Caco-2 (cell line): ENCODE measurements at regions not wholly inside any gene's neighbourhood (a gene's known extent, or its start where the extent isn't known, plus 50 kb on each side); places are given as distances from the start of the nearest gene placed in this dataset.

Source experiments
- BruUV-seq: library from RNA; stranded (reverse); fragments of 400-500 nt; replicated peaks from 2 replicates; lab custom pipeline; 2021; lab: Mats Ljungman, UMichigan
- CTCF ChIA-PET: fragments of 300-600 bp; sonication (Branson Sonifier 250); formaldehyde crosslinking; loops from one replicate; lab custom pipeline; 2022; ENCODE audit warnings: antibody characterized with exemption; lab: Charles Lee
- POLR2A ChIA-PET: fragments of 300-600 bp; sonication (Branson Sonifier 250); formaldehyde crosslinking; loops from one replicate; lab custom pipeline; 2022; ENCODE audit warnings: antibody characterized with exemption; lab: Charles Lee
- DNase-seq, 2 experiments: peaks; one replicate each; pipeline versions ENCODE4 v3.0.0 to v3.0.0-alpha.2; 2020 to 2022
- H3K27me3 ChIP-seq: replicated peaks from 2 replicates; pipeline ENCODE4 v1.6.0; 2011; ENCODE audit warnings: low read length; ENCODE audit not compliant: control insufficient read depth, insufficient read depth
- H3K36me3 ChIP-seq: 2 replicates; pipeline ENCODE4 v1.5.1; 2011; ENCODE audit warnings: low read length; ENCODE audit not compliant: control insufficient read depth, insufficient read depth
- H3K4me1 ChIP-seq: fragments of 250-450 bp; sonication (Bioruptor Pico); 2 replicates; pipeline ENCODE4 v1.5.1; 2020; ENCODE audit warnings: mild to moderate bottlenecking
- H3K4me3 ChIP-seq: 2 replicates; pipeline ENCODE4 v1.5.1; 2011; ENCODE audit warnings: low read depth, mild to moderate bottlenecking, control low read depth, low read length
- H3K9me3 ChIP-seq: fragments of 250-450 bp; sonication (Bioruptor Pico); 2 replicates; pipeline ENCODE4 v1.5.1; 2020; ENCODE audit warnings: mild to moderate bottlenecking, moderate library complexity
- H3K27ac Mint-ChIP-seq: one replicate; pipeline ENCODE4 v1.8.0; 2022; ENCODE audit warnings: mixed read lengths; ENCODE audit not compliant: unreplicated experiment
- H3K27me3 Mint-ChIP-seq: one replicate; pipeline ENCODE4 v1.8.0; 2022; ENCODE audit warnings: mixed read lengths; ENCODE audit not compliant: insufficient read depth, unreplicated experiment
- H3K36me3 Mint-ChIP-seq: one replicate; pipeline ENCODE4 v1.8.0; 2022; ENCODE audit warnings: mild to moderate bottlenecking, mixed read lengths; ENCODE audit not compliant: insufficient read depth, unreplicated experiment
- H3K4me1 Mint-ChIP-seq: one replicate; pipeline ENCODE4 v1.8.0; 2022; ENCODE audit warnings: low read depth, mixed read lengths; ENCODE audit not compliant: unreplicated experiment
- H3K4me3 Mint-ChIP-seq: one replicate; pipeline ENCODE4 v1.8.0; 2022; ENCODE audit warnings: mild to moderate bottlenecking, moderate library complexity, mixed read lengths; ENCODE audit not compliant: unreplicated experiment
- H3K9me3 Mint-ChIP-seq: one replicate; pipeline ENCODE4 v1.8.0; 2022; ENCODE audit warnings: mixed read lengths; ENCODE audit not compliant: unreplicated experiment
- CTCF ChIP-seq, 2 experiments: fragments of 200-600 bp in 1 of 2; IDR thresholded peaks; 1 replicate in 1 of 2; 2 replicates in 1 of 2; pipeline versions ENCODE4 v1.5.1 to v1.8.0; 2011 to 2022; ENCODE audit warnings: antibody characterized with exemption in 1 of 2, control low read depth in 1 of 2, inconsistent platforms in 1 of 2, low read depth in 1 of 2, low read length in 1 of 2, mild to moderate bottlenecking in 1 of 2, moderate library complexity in 1 of 2; ENCODE audit not compliant: insufficient read depth in 1 of 2, severe bottlenecking in 1 of 2, unreplicated experiment in 1 of 2
- intact Hi-C: fragments of 100-400 bp; cut with micrococcal nuclease; formaldehyde crosslinking; loops from one replicate; pipeline ENCODE4 v1.10.0; 2022; ENCODE audit not compliant: unreplicated experiment

DNA sequence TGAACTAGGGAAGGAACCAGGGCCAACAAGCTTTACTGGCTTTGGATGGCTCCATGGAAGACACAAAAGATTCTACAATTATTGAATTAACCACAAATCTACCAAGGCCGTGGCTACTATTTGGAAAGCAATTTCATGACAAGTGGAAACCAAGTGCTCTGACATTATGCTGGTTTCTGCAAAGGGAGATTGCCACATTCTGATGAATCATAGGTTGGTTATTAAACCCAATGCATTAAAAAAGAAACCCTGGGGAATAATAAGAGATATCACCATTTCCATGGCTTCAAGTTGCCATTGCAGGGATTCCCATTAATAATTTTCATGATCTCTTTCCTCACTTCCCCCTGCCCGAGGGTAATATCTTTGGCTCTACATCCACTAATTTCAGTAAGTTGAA is 359.2 kb upstream of the NCAM2 start:
- POLR2A ChIA-PET = no interaction called here
- Mint-ChIP-seq H3K27ac (no peak overlapping the region), H3K27me3 (no peaks in the 10 kb centered on the region), H3K36me3 (no peaks in the 10 kb centered on the region), H3K4me1 (no peaks in the 10 kb centered on the region), H3K9me3 (peaks cover 14% of the 10 kb centered on the region), H3K4me3 (no peak overlapping the region)
- no peaks in the 10 kb centered on the region for H3K27me3 ChIP-seq
- no TSS peak for BruUV-seq
- CTCF ChIA-PET = no interaction called here
- H3K36me3 ChIP-seq = no peaks in the 10 kb centered on the region
- no peak for TF ChIP-seq CTCF (IDR thresholded peaks at IDR 0.05; ENCODE audit: insufficient read depth in 1 of 2, low read depth in 1 of 2, low read length in 1 of 2, severe bottlenecking in 1 of 2, unreplicated experiment in 1 of 2)
- intact Hi-C loops = no loop called here
- no peaks in the 10 kb centered on the region for H3K4me1 ChIP-seq
- H3K9me3 ChIP-seq = no peaks in the 10 kb centered on the region
- H3K4me3 ChIP-seq = no peak overlapping the region
- no peak for DNase-seq

- no peaks in the 10 kb centered on the region for H3K4me1 ChIP-seq
- TF ChIP-seq CTCF (IDR thresholded peaks at IDR 0.05; ENCODE audit: insufficient read depth in 1 of 2, low read depth in 1 of 2, low read length in 1 of 2, severe bottlenecking in 1 of 2, unreplicated experiment in 1 of 2) = no peak
- ChIA-PET POLR2A (no interaction called here), CTCF (no interaction called here)
- H3K4me3 ChIP-seq = no peak overlapping the region
- Mint-ChIP-seq H3K4me1 (no peaks in the 10 kb centered on the region), H3K4me3 (no peak overlapping the region), H3K27ac (no peak overlapping the region), H3K9me3 (peaks cover 14% of the 10 kb centered on the region), H3K27me3 (no peaks in the 10 kb centered on the region), H3K36me3 (no peaks in the 10 kb centered on the region)
- H3K9me3 ChIP-seq = no peaks in the 10 kb centered on the region; the same call in 1 of the 2 replicates
- intact Hi-C loops = no loop called here
- H3K36me3 ChIP-seq = no peaks in the 10 kb centered on the region
- BruUV-seq = no TSS peak
- no peak for DNase-seq
- no peaks in the 10 kb centered on the region for H3K27me3 ChIP-seq
These were observed 357.0 kb upstream of the NCAM2 start for GRCh38 chr21:20641241-20641640.

DNA sequence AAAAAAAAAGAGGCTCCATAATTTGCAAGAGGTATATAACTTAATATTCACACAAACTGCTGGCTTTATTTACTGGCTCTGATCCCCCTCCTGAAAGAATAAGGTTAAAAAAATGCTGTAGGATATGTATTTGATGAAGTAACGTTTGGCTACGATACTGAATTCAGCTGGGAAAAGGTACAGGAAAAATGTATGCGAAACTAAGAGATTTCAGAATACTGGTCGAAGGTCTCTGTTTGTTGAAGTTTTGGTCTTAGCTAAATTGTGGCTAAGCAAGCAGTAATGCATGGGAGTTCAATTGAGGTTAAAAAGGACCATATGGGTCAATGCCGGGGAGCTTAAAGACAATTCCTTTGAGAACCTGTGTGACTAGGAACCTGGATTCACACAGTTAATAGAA is 355.5 kb upstream of the NCAM2 start:
- Mint-ChIP-seq H3K27ac (no peak overlapping the region), H3K27me3 (no peaks in the 10 kb centered on the region), H3K4me1 (no peaks in the 10 kb centered on the region), H3K9me3 (peaks cover 14% of the 10 kb centered on the region), H3K36me3 (no peaks in the 10 kb centered on the region), H3K4me3 (no peak overlapping the region)
- H3K4me3 ChIP-seq = no peak overlapping the region
- no peaks in the 10 kb centered on the region; the same call in 1 of the 2 replicates for H3K9me3 ChIP-seq
- DNase-seq = no peak
- no peaks in the 10 kb centered on the region for H3K4me1 ChIP-seq
- ChIA-PET POLR2A (no interaction called here), CTCF (no interaction called here)
- H3K27me3 ChIP-seq = no peaks in the 10 kb centered on the region
- intact Hi-C loops = no loop called here
- BruUV-seq = no TSS peak
- no peaks in the 10 kb centered on the region for H3K36me3 ChIP-seq
- TF ChIP-seq CTCF (IDR thresholded peaks at IDR 0.05; ENCODE audit: insufficient read depth in 1 of 2, low read depth in 1 of 2, low read length in 1 of 2, severe bottlenecking in 1 of 2, unreplicated experiment in 1 of 2) = no peak
